AML-193 (cell line): ENCODE measurements at regions not wholly inside any gene's neighbourhood (a gene's known extent, or its start where the extent isn't known, plus 50 kb on each side); places are given as distances from the start of the nearest gene placed in this dataset.

Experiments
- DNase-seq, 2 experiments: peaks; one replicate each; lab custom pipeline; 2025; lab: John Stamatoyannopoulos, UW

- no peak for DNase-seq
These were observed 453.3 kb upstream of the TENM4 start for GRCh38 chr11:79894111-79894510.

DNA sequence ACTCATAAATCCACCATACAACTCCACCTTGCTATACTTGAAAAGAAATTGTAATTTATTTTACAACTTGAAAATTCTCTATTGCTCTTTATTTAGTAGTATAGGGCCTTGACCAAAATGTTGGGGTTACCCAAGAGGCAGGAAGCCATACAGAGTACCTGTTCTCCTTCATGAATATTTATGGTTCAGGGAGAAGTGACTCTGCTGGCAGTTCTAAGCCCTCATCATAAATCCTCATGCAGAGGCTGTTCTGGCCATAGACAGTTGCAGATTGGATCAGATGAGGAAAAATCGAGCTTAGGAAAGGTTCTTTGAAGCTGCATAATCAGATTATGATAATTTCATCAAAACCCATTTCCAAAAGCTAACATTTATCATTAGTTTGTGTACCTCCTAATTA lies 449.4 kb upstream of the TENM4 start:
- DNase-seq = no peak

DNA sequence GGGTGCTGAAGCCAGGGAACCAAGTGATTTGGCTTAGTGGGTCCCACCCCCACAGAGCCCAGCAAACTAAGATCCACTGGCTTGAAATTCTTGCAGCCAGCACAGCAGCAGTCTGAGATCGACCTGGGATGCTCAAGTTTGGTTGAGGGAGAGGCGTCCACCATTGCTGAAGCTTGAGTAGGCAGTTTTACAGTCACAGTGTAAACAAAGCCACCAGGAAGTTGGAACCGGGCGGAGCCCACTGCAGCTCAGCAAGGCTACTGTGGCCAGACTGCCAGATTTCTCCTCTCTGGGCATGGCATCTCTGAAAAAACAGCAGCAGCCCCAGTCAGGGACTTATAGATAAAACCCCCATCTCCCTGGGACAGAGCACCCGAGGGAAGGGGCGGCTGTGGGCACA lies 424.1 kb upstream of the TENM4 start:
- no peak for DNase-seq

DNA sequence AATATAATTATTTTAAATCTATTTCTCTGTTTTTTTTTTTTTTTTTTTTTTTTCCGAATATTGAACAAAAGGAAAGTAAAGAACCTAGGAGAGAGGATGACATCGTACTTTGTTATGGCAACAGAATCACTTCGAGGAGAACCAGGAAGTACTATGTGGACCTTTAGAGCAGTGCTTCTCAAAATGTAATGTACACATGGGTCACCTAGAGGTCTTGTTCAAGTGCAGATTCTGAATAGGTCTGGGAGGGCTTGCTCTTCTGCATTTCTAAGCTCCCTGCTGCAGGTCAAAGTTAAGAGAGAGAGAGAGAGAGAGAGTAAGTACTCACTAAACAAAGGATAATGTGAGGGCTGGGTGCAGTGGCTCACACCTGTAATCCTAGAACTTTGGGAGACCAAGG lies 419.5 kb upstream of the TENM4 start:
- no peak for DNase-seq

DNA sequence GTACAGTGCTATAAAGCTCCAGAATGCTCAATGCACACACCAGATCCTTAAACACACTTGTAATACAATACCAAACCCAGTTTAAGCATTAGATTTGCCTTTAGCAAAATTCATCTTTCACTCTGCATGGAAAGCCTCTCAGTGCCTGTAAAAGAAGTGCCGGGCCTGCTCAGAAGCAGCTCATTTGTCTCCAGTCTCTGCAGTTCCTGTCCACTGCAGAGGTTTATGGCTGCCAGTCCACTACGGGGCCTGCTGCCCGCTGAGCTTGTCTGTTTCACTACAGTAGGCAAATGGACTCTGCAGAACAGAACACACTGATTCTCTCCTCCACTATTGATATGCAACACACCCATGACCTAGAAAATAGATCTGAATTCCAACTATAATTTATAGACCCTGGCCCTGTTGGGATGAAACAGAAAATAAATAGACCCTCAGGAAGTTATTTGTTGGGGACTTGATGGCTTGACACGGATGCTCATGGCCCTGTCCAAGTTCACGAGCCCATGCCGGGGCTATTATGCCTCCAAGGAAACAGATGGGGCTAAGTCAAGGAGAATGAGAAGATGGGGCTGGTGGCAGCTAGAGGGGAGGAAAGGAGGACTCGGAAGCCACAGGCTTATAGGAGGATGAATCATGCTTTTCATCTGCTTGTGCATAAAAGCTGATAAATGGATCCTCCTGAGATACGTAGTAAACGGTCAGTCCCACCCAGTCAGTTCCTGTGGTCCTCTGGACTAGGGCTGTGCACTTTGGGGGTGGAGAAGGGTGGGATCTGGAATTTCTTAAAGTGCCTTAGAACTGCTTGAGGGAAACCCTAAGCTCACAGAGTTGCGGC lies 416.8 kb upstream of the TENM4 start:
- no peak for DNase-seq

DNA sequence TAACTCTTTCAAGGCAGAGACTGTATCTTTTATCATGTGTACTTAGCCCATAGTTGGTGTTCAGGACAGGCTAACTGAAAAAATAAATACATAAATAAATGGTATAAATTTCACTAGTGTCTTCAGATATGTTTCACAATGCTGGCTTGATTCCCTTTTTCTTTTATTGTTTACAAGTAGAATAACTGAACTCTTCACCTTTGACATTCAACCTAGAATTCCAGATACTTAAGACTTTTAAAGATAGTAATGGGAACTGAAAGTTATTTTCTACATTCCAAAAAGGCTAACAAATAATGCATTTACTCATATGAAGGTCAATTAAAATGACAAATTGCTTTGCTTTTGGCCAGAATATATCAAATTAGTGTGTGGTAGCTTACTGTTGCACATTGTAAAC lies 411.3 kb upstream of the TENM4 start:
- DNase-seq = no peak

DNA sequence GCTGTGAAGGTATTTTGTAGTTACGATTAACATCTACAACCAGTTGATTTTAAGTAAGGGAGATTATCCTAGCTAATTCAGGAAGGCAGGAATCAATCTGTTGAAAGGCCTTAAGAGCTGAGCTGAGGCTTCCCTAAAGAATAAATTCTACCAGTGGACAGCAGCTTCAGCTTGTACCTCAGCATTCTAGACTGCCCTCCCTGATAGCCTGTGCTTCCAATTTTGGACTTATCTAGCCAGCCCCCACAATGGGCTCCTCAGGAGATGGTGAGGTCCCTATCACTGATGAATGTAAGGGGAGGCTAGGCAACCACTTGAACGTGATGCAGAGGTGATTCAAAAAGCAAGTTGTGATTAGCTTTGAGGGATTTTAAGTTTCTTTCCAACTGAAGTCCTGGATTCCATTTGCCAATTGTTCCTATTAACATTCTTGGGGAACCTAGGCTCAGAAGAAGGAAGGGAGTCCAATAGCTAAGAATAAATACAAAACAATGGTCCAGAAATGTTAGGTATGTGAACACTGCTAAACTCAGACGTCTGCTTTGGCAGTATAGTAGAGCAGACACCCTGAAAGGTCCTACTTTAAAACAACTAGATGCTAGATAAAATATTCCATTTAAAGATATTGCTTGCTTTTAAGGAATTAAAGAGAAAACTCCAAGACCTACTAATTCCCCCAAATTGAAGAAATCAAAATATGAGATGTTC lies 404.3 kb upstream of the TENM4 start:
- DNase-seq = no peak

GRCh38 chr11:79834015-79834414 lies 393.2 kb upstream of the TENM4 start:
- DNase-seq = no peak

GRCh38 chr11:79830446-79830845 lies 389.6 kb upstream of the TENM4 start:
- no peak for DNase-seq

DNA sequence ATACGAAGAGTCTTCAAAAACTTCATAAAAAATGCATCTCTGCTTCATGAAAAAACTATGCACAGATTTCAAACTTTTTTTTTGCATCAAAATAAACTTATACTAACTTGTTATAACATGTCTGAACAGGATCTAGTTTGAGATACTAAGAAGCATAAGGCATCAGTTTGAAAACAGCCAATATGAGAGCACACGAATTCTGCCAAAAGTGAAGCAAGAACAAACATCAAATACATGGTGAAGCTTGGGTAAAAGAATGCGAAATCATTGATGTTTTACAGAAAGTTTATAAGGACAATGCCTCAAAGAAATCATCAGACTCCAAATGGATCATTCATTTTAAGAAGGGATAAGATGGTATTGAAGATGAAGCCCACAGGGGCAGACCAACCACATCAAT lies 389.1 kb upstream of the TENM4 start:
- DNase-seq = no peak

DNA sequence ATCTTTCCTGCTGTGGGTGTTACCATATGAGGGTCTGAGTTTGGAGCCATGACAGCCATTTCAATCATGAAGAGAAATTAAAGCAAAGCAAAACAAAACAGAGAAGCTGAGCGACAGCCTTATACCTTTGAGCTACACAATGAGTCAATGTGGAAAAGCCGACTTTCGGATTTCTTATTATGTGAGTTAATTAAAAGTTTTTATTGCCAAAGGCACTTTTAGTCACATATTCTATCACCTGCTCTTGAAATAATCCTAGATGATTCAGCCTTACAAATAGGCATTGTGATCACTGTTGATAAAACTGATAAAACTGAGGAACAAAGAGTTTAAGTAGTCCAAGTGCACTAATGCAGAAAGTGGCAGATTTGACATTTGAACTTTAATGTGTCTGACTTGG lies 381.9 kb upstream of the TENM4 start:
- DNase-seq = no peak

DNA sequence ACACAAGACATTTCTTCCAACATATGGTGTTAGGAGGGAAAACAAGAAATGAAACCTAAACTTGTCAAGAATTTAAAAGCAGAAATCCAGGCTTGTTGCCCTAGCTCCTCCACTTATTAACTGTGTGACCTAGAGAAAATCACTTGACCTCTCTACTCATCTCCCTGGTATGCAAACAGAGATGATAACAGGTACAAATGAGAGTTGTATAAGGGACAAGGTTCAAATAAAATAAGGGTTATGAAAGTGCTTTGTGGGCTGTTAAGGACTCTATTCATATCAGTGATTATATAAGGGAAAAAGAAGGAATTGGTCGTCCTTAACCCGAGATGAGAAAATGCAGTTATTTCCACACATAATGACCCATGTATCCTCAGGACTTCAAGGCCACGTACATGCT lies 372.7 kb upstream of the TENM4 start:
- no peak for DNase-seq

GRCh38 chr11:79809487-79809886 lies 368.7 kb upstream of the TENM4 start:
- DNase-seq = no peak

DNA sequence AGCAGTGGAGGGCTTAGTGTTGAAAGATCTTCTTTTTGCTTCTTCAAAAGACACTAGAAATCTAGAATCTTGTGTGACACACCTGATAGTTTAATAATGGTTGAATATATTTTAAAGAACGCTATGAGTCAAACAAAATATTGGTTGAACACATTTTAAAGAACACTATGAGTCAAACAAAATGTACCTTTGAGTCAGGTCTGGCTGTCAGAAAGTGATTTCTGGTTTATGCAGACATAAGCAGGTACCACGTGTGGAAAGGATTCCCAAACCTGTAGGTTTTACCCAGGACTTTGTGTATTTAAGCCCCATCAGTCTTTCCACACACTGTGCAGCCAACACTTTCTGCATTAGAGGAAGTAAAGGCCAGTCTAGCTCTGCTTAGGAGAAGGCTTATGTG lies 366.7 kb upstream of the TENM4 start:
- DNase-seq = no peak

DNA sequence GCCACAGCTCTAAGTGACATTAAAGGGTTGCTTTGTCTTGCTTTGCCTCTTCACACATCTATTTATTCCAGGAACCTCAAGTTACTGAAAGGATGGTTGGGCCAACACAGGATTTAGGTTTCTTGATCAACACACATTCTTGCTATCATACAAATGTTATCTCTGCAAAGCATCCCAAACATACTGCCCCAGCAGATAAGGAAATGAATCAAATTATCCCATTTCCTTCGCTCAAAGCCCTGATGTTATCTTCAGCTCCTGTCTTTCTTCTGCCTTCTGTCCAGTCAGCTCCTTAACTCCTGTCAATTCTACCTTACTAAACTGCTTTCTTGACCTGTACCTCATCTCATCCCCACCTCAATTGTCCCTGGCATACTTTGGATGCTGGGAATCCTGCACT lies 355.9 kb upstream of the TENM4 start:
- no peak for DNase-seq

DNA sequence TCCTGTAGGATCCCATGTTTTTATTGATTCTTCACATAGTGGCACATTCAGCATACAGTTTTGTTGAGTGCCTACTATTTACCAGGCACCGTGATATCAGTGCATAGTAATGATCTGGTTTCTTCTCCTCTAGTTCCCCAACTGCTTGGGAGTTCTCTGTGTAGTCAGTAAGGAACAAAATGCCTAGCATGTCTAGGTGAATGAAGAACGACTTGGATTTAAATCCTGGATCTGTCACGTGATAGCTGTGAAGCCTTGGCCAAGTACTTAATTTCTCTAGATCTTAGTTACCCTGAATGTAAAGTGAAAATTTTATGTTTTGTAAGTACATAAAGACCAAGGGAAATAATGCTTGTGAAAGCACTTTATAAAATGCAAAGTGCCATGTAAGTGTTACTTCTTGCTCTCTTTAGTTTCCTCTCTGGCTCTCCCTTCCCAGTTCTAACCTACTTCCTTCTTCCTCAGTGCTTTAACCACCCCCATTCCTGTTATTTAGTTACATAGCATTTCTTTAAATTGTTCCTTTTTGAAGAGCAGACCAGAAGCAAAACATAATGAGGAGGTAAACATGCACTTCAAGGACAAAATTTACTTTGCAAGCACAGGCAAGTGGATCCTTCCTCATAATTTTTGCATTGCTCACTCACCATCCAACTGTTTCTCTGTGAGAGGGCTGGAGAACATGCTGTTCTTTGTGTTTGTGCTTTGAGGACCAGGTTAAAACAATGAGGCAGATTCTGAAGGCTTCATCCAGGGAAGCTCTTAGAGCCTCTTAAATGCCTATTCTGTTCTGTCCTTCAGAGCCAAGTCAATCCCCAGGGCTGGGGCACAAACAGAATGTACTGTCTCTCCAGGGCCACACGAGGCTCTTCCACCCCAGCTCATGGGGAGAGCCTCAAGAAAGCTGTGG lies 353.9 kb upstream of the TENM4 start:
- DNase-seq = no peak

- no peak for DNase-seq
These were observed 353.2 kb upstream of the TENM4 start for GRCh38 chr11:79794057-79794456.

GRCh38 chr11:79786961-79787360 lies 346.1 kb upstream of the TENM4 start:
- no peak for DNase-seq

DNA sequence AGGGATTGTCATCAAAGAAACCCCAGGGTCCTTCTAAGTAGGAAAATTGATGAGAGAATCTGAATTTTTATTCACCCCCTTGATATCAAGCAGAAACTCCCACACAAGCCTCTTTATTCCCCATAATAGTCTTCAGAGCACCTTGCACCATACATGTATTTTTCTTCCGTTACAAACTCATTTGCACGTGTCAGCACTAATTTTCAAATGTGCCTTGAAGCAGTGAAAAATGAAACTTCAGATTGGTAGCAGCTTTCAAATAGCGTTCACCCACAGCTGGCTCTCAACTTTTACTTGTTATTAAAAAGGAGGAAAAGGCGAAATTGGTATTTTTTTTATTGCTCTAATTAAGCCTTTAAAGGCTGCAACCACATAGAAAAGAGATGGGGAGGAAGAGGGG lies 343.0 kb upstream of the TENM4 start:
- DNase-seq = no peak

GRCh38 chr11:79768343-79768742 lies 327.5 kb upstream of the TENM4 start:
- DNase-seq = no peak

GRCh38 chr11:79762279-79762921 lies 321.6 kb upstream of the TENM4 start:
- peak in 1 of 2 experiments; percentile 21 for DNase-seq

DNA sequence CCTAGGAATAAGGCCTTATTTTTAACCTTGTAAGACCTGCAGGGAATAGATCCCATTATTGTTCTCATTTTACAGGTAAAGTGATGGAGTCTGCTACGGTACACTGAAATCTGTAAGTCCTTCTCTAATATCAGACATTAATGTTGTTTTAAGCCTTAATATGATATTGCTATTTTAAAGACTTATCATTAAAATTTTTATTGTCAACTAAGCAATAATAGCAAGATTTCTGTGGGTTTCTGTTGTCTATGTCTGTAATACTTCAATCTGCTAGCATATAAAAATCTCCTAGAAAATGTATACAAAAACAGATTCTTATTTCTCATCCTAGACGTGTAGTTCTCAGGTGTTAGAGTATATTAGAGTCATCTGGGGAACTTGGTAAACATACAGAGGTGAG lies 317.5 kb upstream of the TENM4 start:
- no peak for DNase-seq
